IPS-20b (cell line): ENCODE measurements at regions not wholly inside any gene's neighbourhood (a gene's known extent, or its start where the extent isn't known, plus 50 kb on each side); places are given as distances from the start of the nearest gene placed in this dataset.

Experiments used
- H3K27ac ChIP-seq: one replicate; pipeline ENCODE4 v1.5.1; 2013; ENCODE audit warnings: low read length
- H3K27me3 ChIP-seq: 2 replicates; pipeline ENCODE4 v1.6.1; 2013; ENCODE audit warnings: mild to moderate bottlenecking, low read length, inconsistent platforms; ENCODE audit not compliant: insufficient read depth
- H3K36me3 ChIP-seq: 2 replicates; pipeline ENCODE4 v1.6.1; 2013; ENCODE audit warnings: low read depth, mild to moderate bottlenecking, inconsistent platforms, low read length, moderate library complexity; ENCODE audit not compliant: insufficient read depth
- H3K4me1 ChIP-seq: 2 replicates; pipeline ENCODE4 v1.6.1; 2013; ENCODE audit warnings: mild to moderate bottlenecking, control low read depth, inconsistent platforms, low read length, moderate library complexity; ENCODE audit not compliant: insufficient read depth
- H3K4me3 ChIP-seq: 2 replicates; pipeline ENCODE4 v1.5.1; 2013; ENCODE audit warnings: mild to moderate bottlenecking, low read length, inconsistent platforms
- H3K9ac ChIP-seq: 2 replicates; pipeline ENCODE4 v1.6.1; 2013; ENCODE audit warnings: low read depth, mild to moderate bottlenecking, inconsistent platforms, low read length, moderate library complexity
- H3K9me3 ChIP-seq: 2 replicates; pipeline ENCODE4 v1.6.1; 2013; ENCODE audit warnings: mild to moderate bottlenecking, low read depth, low read length, inconsistent platforms; ENCODE audit not compliant: insufficient read depth

DNA sequence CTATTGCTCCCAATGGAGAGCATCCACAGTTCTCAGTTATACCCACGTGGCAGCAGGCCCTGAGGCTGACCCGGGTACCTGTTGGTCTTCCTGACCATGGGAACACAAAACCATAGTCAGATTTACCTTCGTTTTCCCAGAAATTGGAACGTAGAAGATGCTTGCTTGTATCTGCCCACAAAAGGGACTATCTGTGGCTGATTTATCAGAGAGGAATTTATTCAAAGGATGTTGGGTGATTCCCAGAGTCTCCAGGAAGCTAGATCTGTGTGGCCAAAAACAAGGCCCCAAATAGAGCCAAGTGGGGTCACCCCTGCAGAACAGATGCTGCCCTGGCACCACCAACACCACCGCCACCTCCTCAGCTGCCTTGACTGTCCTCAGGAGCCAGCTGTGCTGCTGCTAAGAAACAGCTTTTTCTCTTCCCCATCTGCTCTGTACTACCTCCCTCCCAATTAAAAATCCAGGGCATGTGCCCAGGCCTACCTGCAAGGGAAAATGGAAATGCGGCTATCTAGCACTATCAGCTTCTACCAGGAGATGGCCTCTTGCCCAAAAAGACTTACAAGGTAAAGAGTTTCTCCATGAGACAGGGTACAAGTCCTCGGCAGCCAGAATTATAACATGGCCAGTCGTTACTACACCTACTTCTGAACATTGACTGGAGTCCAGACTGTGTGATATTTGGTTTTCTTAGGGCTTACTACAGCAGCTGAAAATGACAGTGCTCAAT is 128.6 kb upstream of the PLEKHG7 start:
- Histone ChIP-seq H3K27ac (no peak overlapping the region), H3K4me1 (no peaks in the 10 kb centered on the region; the same call in 1 of the 2 replicates), H3K9ac (no peak overlapping the region), H3K4me3 (no peak overlapping the region), H3K36me3 (no peaks in the 10 kb centered on the region), H3K27me3 (no peaks in the 10 kb centered on the region), H3K9me3 (no peaks in the 10 kb centered on the region)

GRCh38 chr12:92573104-92573503 is 129.7 kb upstream of the PLEKHG7 start:
- H3K4me1 ChIP-seq: no peaks in the 10 kb centered on the region; the same call in 1 of the 2 replicates
- H3K27ac ChIP-seq: no peak overlapping the region
- H3K9me3 ChIP-seq: no peaks in the 10 kb centered on the region
- H3K36me3 ChIP-seq: no peaks in the 10 kb centered on the region
- no peak overlapping the region for H3K9ac ChIP-seq
- H3K4me3 ChIP-seq: no peak overlapping the region
- H3K27me3 ChIP-seq: no peaks in the 10 kb centered on the region

DNA sequence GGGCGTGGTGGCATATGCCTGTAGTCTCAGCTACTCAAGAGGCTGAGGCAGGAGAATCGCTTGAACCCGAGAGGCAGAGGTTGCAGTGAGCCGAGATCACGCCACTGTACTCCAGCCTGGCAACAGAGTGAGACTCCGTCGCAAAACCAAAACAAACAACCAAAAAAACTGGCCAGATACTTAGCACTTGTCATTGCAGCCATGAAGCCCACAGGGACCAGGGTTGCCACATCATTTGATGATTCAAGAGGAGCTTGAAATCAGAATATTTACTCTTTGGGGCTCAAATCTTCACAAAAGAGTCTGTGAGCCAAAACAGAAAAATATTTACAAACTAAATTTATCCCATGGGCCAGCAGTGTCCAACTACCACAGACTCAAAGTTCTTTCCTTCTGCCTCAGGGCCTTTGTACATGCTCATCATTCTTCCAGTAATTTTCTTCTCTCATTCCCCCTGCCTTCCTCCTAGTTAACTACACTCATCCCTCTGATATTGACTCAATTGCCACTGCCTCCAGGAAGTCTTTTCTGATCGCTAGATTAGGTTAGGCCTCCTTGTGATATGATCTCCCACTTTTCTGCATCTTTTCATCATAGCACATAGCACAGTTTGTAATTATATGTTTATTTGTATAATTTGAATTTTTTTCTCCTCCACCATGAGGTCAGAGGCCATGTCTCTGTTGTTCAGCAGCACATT is 130.8 kb upstream of the PLEKHG7 start:
- Histone ChIP-seq H3K27me3 (no peaks in the 10 kb centered on the region), H3K27ac (no peak overlapping the region), H3K4me3 (no peak overlapping the region), H3K4me1 (no peaks in the 10 kb centered on the region; the same call in 1 of the 2 replicates), H3K9ac (no peak overlapping the region), H3K9me3 (no peaks in the 10 kb centered on the region), H3K36me3 (no peaks in the 10 kb centered on the region)

GRCh38 chr12:92571169-92571568 is 131.6 kb upstream of the PLEKHG7 start:
- Histone ChIP-seq H3K4me1 (no peaks in the 10 kb centered on the region; the same call in 1 of the 2 replicates), H3K27ac (no peak overlapping the region), H3K9me3 (no peaks in the 10 kb centered on the region), H3K36me3 (no peaks in the 10 kb centered on the region), H3K27me3 (no peaks in the 10 kb centered on the region), H3K9ac (no peak overlapping the region), H3K4me3 (no peak overlapping the region)

GRCh38 chr12:92570056-92570753 is 132.6 kb upstream of the PLEKHG7 start:
- Histone ChIP-seq H3K27ac (no peak overlapping the region), H3K4me3 (no peak overlapping the region), H3K36me3 (no peaks in the 10 kb centered on the region), H3K4me1 (no peaks in the 10 kb centered on the region; the same call in 1 of the 2 replicates), H3K9ac (no peak overlapping the region), H3K27me3 (no peaks in the 10 kb centered on the region), H3K9me3 (no peaks in the 10 kb centered on the region)

DNA sequence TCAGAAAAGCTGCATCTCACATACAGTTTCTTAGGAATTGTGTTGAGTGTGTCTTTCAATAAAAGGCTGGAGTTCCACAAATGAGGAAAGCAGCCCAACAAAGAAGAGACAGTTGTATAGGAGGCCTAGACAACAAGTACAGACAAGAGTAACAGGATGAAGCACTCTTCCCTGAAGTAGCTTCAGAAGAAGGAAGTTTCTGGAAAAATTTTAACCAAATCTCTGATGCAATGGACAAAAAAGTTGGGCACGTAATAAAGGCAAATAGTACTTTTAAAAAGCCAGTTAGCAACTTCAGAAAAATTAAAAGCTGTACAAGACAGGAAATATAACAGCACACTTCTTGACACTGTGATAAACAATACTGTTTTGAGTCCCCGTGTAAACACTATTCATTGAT is 134.1 kb upstream of the PLEKHG7 start:
- Histone ChIP-seq H3K4me1 (no peaks in the 10 kb centered on the region; the same call in 1 of the 2 replicates), H3K4me3 (no peak overlapping the region), H3K27me3 (no peaks in the 10 kb centered on the region), H3K9ac (no peak overlapping the region), H3K9me3 (no peaks in the 10 kb centered on the region), H3K27ac (no peak overlapping the region), H3K36me3 (no peaks in the 10 kb centered on the region)

DNA sequence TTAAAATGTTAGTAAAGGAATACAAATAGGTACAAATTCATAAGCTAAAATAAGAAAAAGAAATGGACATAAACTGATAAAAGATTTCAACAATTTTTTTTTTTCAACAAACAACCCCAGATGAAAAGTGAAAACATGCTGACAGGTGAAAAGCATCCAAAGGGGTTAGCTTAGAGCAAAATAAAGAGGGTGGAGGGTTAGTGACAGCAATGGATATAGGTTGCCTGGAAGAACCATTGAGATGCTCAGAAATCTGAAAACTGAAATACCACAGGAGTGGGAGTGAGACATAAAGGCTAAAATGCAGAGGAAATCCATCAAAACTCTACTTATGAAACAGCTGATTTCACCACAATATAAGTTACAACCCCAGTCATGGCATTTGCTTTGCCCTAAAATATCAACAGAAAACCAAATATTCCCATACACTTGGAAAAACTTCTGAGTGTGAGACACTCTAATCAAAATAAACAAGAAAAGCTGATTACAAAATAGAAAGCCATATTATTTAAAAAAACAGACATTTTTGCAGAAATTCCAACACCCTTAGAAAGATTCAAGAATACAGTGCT is 136.3 kb upstream of the PLEKHG7 start:
- Histone ChIP-seq H3K36me3 (no peaks in the 10 kb centered on the region), H3K4me3 (no peak overlapping the region), H3K4me1 (no peaks in the 10 kb centered on the region; the same call in 1 of the 2 replicates), H3K9me3 (no peaks in the 10 kb centered on the region), H3K27me3 (no peaks in the 10 kb centered on the region), H3K27ac (no peak overlapping the region), H3K9ac (no peak overlapping the region)

DNA sequence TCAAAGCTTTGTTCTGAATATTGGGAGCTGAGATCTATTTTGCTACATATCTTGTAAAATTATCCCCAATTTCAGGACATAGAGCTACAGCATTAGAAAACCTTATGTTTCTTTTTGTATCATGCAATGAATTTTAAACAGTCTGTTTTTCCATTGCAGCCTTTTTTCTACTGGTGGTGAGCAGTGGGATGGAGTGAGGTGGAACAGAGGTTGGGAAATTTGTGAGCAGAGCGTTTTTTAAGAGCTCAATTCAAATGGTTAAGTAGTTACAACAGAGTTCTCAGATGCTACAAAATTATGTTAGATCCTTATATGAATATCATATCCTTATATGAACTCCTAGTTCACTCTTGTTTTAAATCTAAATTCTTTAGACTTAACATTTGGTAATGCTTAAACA is 139.0 kb upstream of the PLEKHG7 start:
- Histone ChIP-seq H3K36me3 (no peaks in the 10 kb centered on the region), H3K9me3 (no peaks in the 10 kb centered on the region), H3K27me3 (no peaks in the 10 kb centered on the region), H3K9ac (no peak overlapping the region), H3K4me3 (no peak overlapping the region), H3K4me1 (no peaks in the 10 kb centered on the region), H3K27ac (no peak overlapping the region)

DNA sequence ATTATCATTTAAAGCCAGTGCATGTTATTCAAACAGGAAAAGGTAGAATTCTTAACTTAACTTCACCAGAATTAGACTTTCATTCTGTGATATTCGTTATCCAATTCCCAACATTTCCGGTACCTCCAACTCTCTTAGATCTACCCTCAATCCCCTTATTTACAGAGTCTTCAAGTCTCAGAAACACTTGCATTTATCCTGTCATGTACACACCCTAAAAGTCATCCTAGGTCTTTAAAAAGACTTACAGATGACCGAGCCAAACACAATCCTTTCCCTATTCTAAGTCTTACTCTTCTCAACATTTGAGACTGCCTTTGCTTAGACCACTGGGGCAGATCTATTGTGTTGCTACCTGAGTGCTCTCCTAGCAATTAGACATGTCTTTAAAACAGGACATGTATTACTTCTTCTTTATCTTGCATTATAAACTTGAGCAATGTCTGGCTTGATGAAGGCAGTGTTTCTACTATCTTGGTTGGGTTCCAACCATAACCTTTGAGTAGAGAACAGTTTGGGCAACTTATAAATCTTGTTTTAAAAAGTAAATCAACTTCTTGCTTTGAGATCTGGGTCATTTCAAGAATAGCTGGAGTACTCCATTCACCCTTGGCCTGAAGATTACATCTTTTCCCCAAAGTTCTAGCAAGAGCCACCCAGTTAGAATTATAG is 140.6 kb upstream of the PLEKHG7 start:
- Histone ChIP-seq H3K27me3 (no peaks in the 10 kb centered on the region), H3K36me3 (no peaks in the 10 kb centered on the region), H3K9ac (no peak overlapping the region), H3K4me3 (no peak overlapping the region), H3K27ac (no peak overlapping the region), H3K9me3 (no peaks in the 10 kb centered on the region), H3K4me1 (no peaks in the 10 kb centered on the region)

DNA sequence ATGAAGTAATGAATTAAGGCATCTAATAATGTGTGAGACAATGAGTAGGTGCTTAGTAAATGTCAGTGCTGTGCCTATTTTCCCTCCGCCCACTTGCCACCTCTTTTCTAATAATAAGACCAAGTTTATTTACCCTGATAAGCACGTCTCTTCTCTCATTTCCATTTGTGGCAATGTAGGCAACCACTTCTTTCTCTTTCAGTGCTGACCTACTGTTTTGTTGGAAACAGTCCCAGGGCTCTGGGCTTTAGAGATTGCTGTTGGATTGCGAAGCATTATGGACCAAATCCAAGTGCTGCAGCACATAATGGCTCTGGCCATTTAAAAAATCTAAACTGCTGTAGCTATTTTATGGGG is 141.3 kb upstream of the PLEKHG7 start:
- no peaks in the 10 kb centered on the region for H3K27me3 ChIP-seq
- no peaks in the 10 kb centered on the region for H3K9me3 ChIP-seq
- H3K4me1 ChIP-seq: 0 out of 2 replicates have a peak, but pooled peaks cover 3% of the 10 kb centered on the region
- no peak overlapping the region for H3K27ac ChIP-seq
- H3K36me3 ChIP-seq: no peaks in the 10 kb centered on the region
- no peak overlapping the region for H3K4me3 ChIP-seq
- no peak overlapping the region for H3K9ac ChIP-seq
